HCT116 (cell line): ENCODE measurements at regions not wholly inside any gene's neighbourhood (a gene's known extent, or its start where the extent isn't known, plus 50 kb on each side); places are given as distances from the start of the nearest gene placed in this dataset.

Source experiments
- ATAC-seq: fragments of 200-7000 bp; cut with Tn5 transposase; 2 replicates; pipeline ENCODE4 v1.9.1; 2020; ENCODE audit warnings: mild to moderate bottlenecking, moderate library complexity
- BruUV-seq: library from RNA; stranded (reverse); fragments of 400-500 nt; replicated peaks from 2 replicates; lab custom pipeline; 2021; lab: Mats Ljungman, UMichigan
- CTCF ChIA-PET: fragments of 300-600 bp; sonication (Branson Sonifier 250); formaldehyde crosslinking; loops from one replicate; lab custom pipeline; 2021; ENCODE audit warnings: antibody characterized with exemption; lab: Charles Lee
- POLR2A ChIA-PET: fragments of 300-600, 350-600 bp; sonication (Branson Sonifier 250); formaldehyde crosslinking; loops from one replicate; lab custom pipeline; 2021; ENCODE audit warnings: antibody characterized with exemption; lab: Charles Lee
- RAD21 ChIA-PET, 2 experiments: fragments of 300-600 bp; sonication (Branson Sonifier 250); formaldehyde crosslinking; loops; one replicate each; lab custom pipeline; 2023; ENCODE audit warnings: low total read pairs in 2 of 2; ENCODE audit not compliant: uncharacterized antibody in 2 of 2, unreplicated experiment in 2 of 2, low non-redundant PET in 1 of 2; lab: Charles Lee
- DNase-seq: peaks from one replicate; pipeline ENCODE4 v3.0.0-alpha.2; 2010; ENCODE audit warnings: low read depth, low spot score
- H2AFZ ChIP-seq: fragments of 200-600 bp; shearing (Covaris generic), sonication (generic); 2 replicates; pipeline ENCODE4 v1.6.1; 2017; ENCODE audit warnings: low read depth, mixed run types, mixed read lengths, antibody characterized with exemption, low read length; ENCODE audit not compliant: poor library complexity, severe bottlenecking
- H3K27ac ChIP-seq: 2 replicates; pipeline ENCODE4 v1.5.1; 2012; ENCODE audit warnings: low read depth, low read length
- H3K27me3 ChIP-seq: fragments of 200-600 bp; sonication (generic); 2 replicates; pipeline ENCODE4 v1.6.1; 2016; ENCODE audit warnings: mixed run types, low read length, mixed read lengths; ENCODE audit not compliant: insufficient read depth
- H3K36me3 ChIP-seq, 2 experiments: fragments of 200-500 bp in 1 of 2; fragments of 200-600 bp in 1 of 2; sonication (Bioruptor generic) in 1 of 2; sonication (generic) in 1 of 2; 2 replicates each; pipeline versions ENCODE4 v1.5.1 to v1.6.1; 2014 to 2016; ENCODE audit warnings: low read length in 2 of 2, inconsistent platforms in 1 of 2, mixed read lengths in 1 of 2, mixed run types in 1 of 2; ENCODE audit not compliant: insufficient read depth in 2 of 2, control insufficient read depth in 1 of 2
- H3K4me1 ChIP-seq, 2 experiments: fragments of 200-600 bp in 1 of 2; sonication (generic) in 1 of 2; 2 replicates each; pipeline versions ENCODE4 v1.5.1 to v1.6.1; 2012 to 2017; ENCODE audit warnings: low read length in 2 of 2, inconsistent platforms in 1 of 2, mild to moderate bottlenecking in 1 of 2, mixed read lengths in 1 of 2, mixed run types in 1 of 2, moderate library complexity in 1 of 2; ENCODE audit not compliant: insufficient read depth in 2 of 2, control insufficient read depth in 1 of 2
- H3K4me2 ChIP-seq: fragments of 200-600 bp; sonication (generic); 2 replicates; pipeline ENCODE4 v1.6.1; 2017; ENCODE audit warnings: mixed run types, low read length, mixed read lengths
- H3K4me3 ChIP-seq, 2 experiments: fragments of 200-600 bp in 1 of 2; sonication (generic) in 1 of 2; replicated peaks in 1 of 2; 2 replicates each; pipeline ENCODE4 v1.5.1; 2011 to 2016; ENCODE audit warnings: low read length in 2 of 2, control low read depth in 1 of 2, low read depth in 1 of 2, mild to moderate bottlenecking in 1 of 2, mixed read lengths in 1 of 2, mixed run types in 1 of 2
- H3K79me2 ChIP-seq: fragments of 200-600 bp; sonication (generic); 2 replicates; pipeline ENCODE4 v1.6.1; 2017; ENCODE audit warnings: mild to moderate bottlenecking, mixed run types, low read length, moderate library complexity, mixed read lengths; ENCODE audit not compliant: insufficient read depth
- H3K9ac ChIP-seq: fragments of 200-600 bp; sonication (generic); 2 replicates; pipeline ENCODE4 v1.6.1; 2016; ENCODE audit warnings: low read length, mixed read lengths
- H3K9me2 ChIP-seq: fragments of 200-600 bp; sonication (generic), shearing (Covaris generic); 2 replicates; pipeline ENCODE4 v1.6.1; 2017; ENCODE audit warnings: mixed run types, mild to moderate bottlenecking, moderate library complexity; ENCODE audit not compliant: insufficient read depth
- H3K9me3 ChIP-seq, 2 experiments: fragments of 200-500 bp in 1 of 2; fragments of 200-600 bp in 1 of 2; sonication (Bioruptor generic) in 1 of 2; sonication (generic) in 1 of 2; 2 replicates each; pipeline ENCODE4 v1.6.1; 2014 to 2017; ENCODE audit warnings: low read length in 2 of 2, mixed read lengths in 2 of 2, inconsistent platforms in 1 of 2, low read depth in 1 of 2, mild to moderate bottlenecking in 1 of 2, mixed run types in 1 of 2, moderate library complexity in 1 of 2; ENCODE audit not compliant: control insufficient read depth in 1 of 2, insufficient read depth in 1 of 2
- H4K20me1 ChIP-seq: fragments of 200-600 bp; sonication (generic), shearing (Covaris generic); 2 replicates; pipeline ENCODE4 v1.6.1; 2017; ENCODE audit warnings: mixed run types, mild to moderate bottlenecking, moderate library complexity; ENCODE audit not compliant: insufficient read depth
- CBX3 ChIP-seq: IDR thresholded peaks from 2 replicates; pipeline ENCODE4 v1.6.1; 2012; ENCODE audit warnings: low read depth
- ELF1 ChIP-seq: IDR thresholded peaks from 2 replicates; pipeline ENCODE4 v1.6.1; 2012; ENCODE audit warnings: low read depth, borderline replicate concordance
- EZH2 ChIP-seq: fragments of 200-600 bp; sonication (generic); IDR thresholded peaks from 2 replicates; pipeline ENCODE4 v1.6.1; 2017; ENCODE audit warnings: antibody characterized with exemption, mixed run types
- EZH2phosphoT487 ChIP-seq: fragments of 200-600 bp; IDR thresholded peaks from 2 replicates; pipeline ENCODE4 v1.6.1; 2018; ENCODE audit warnings: antibody characterized with exemption, borderline replicate concordance
- POLR2A ChIP-seq: IDR thresholded peaks from 2 replicates; pipeline ENCODE4 v1.7.0; 2011; ENCODE audit warnings: borderline replicate concordance; ENCODE audit not compliant: insufficient read depth, insufficient read length; ENCODE audit errors: extremely low read depth
- POLR2AphosphoS5 ChIP-seq: IDR thresholded peaks from 2 replicates; pipeline ENCODE4 v1.6.1; 2011; ENCODE audit warnings: mild to moderate bottlenecking, low read depth, low read length, moderate library complexity
- SIN3A ChIP-seq: IDR thresholded peaks from 2 replicates; pipeline ENCODE4 v1.6.1; 2012; ENCODE audit warnings: low read depth
- SP1 ChIP-seq: IDR thresholded peaks from 2 replicates; pipeline ENCODE4 v1.6.1; 2012; ENCODE audit warnings: low read depth
- SRF ChIP-seq: IDR thresholded peaks from 2 replicates; pipeline ENCODE4 v1.6.1; 2012; ENCODE audit warnings: low read depth
- TCF7L2 ChIP-seq: IDR thresholded peaks from 2 replicates; pipeline ENCODE4 v1.7.0; 2011; ENCODE audit warnings: borderline replicate concordance, inconsistent platforms; ENCODE audit not compliant: insufficient read depth, insufficient read length; ENCODE audit errors: extremely low read depth
- ZBTB33 ChIP-seq: IDR thresholded peaks from 2 replicates; pipeline ENCODE4 v1.6.1; 2011; ENCODE audit warnings: mild to moderate bottlenecking, low read length, moderate library complexity; ENCODE audit not compliant: insufficient replicate concordance; ENCODE audit errors: extremely low read depth
- ZNF274 ChIP-seq: fragments of 200-500 bp; sonication (Bioruptor generic); IDR thresholded peaks from 2 replicates; pipeline ENCODE4 v1.6.1; 2014; ENCODE audit warnings: mild to moderate bottlenecking, low read depth, low read length, inconsistent platforms
- intact Hi-C: fragments of 100-400 bp; cut with micrococcal nuclease; formaldehyde crosslinking; loops from 2 replicates; pipeline ENCODE4 v1.10.0; 2022

GRCh38 chr10:65684896-65685295, 1240.9 kb upstream of the LRRTM3 start:
- Histone ChIP-seq H3K4me2 (no peak overlapping the region), H3K36me3 (no peaks in the 10 kb centered on the region), H3K9me2 (no peaks in the 10 kb centered on the region), H3K27me3 (no peaks in the 10 kb centered on the region), H3K4me3 (no peak overlapping the region), H3K9me3 (no peaks in the 10 kb centered on the region), H3K9ac (no peak overlapping the region), H3K79me2 (no peaks in the 10 kb centered on the region), H3K4me1 (no peaks in the 10 kb centered on the region), H3K27ac (no peak overlapping the region), H2AFZ (no peak overlapping the region), H4K20me1 (no peaks in the 10 kb centered on the region; the same call in 1 of the 2 replicates)
- ATAC-seq (no peak), DNase-seq (no peak)
- RAD21 ChIA-PET = no interaction called here
- intact Hi-C loops = no loop called here
- BruUV-seq = no TSS peak
- TF ChIP-seq SP1 = no peak
- no peak for TF ChIP-seq CBX3
- TF ChIP-seq EZH2phosphoT487 = no peak
- TF ChIP-seq ZNF274 = no peak
- no peak for TF ChIP-seq POLR2A
- no peak for TF ChIP-seq SIN3A
- no peak for TF ChIP-seq SRF
- no peak for TF ChIP-seq ZBTB33
- TF ChIP-seq POLR2AphosphoS5 = no peak
- no peak for TF ChIP-seq EZH2
- no peak for TF ChIP-seq TCF7L2
- no peak for TF ChIP-seq ELF1
- CTCF ChIA-PET = no interaction called here
- POLR2A ChIA-PET = no interaction called here
